ENCODE measurements at regions not wholly inside any gene's neighbourhood (a gene's known extent, or its start where the extent isn't known, plus 50 kb on each side); places are given as distances from the start of the nearest gene placed in this dataset.
"Not testable (repeated sequence)": the region's sequence is repeated elsewhere in the genome, so short reads cannot be mapped to it uniquely, and the experiment has no call there.

DNA sequence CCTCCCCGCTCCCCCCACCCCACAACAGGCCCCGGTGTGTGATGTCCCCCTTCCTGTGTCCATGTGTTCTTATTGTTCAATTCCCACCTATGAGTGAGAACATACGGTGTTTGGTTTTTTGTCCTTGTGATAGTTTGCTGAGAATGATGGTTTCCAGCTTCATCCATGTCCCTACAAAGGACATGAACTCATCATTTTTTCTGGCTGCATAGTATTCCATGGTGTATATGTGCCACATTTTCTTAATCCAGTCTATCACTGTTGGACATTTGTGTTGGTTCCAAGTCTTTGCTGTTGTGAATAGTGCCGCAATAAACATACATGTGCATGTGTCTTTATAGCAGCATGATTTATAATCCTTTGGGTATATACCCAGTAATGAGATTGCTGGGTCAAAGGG, 104.3 kb downstream of the MTPN start:
- H3K36me3 ChIP-seq (ENCODE audit: control insufficient read depth, insufficient read depth, low read length); H4K91ac ChIP-seq (ENCODE audit: insufficient read depth, low read depth, low read length); dilution Hi-C loops (cut with HindIII; ENCODE audit: low sequenced_read_pairs, unreplicated experiment); H3K4me1 ChIP-seq (ENCODE audit: control insufficient read depth, insufficient read depth, low read length); H2AK9ac ChIP-seq (replicated peaks; ENCODE audit: low read depth, low read length, poor library complexity); H3K27me3 ChIP-seq (ENCODE audit: control insufficient read depth, insufficient read depth, low read length); intact Hi-C loops (cut with micrococcal nuclease); H4K20me1 ChIP-seq (ENCODE audit: insufficient read depth, low read length); CTCF ChIA-PET; H3K56ac ChIP-seq (ENCODE audit: extremely low read depth, insufficient read depth, low read length); H2BK15ac ChIP-seq (ENCODE audit: low read depth, low read length); DNase-seq; ATAC-seq (ENCODE audit: low read depth); H3K4me2 ChIP-seq (ENCODE audit: low read depth, low read length); H3K9me1 ChIP-seq (ENCODE audit: insufficient read depth, low read length); in situ Hi-C loops (cut with MboI; ENCODE audit: low sequenced_read_pairs); H4K5ac ChIP-seq (ENCODE audit: low read depth, low read length); H3K23ac ChIP-seq (ENCODE audit: low read depth, low read length); POLR2A ChIA-PET (ENCODE audit: unreplicated experiment); H3K9ac ChIP-seq (ENCODE audit: low read depth, low read length); H2BK20ac ChIP-seq (ENCODE audit: low read depth, low read length); H3K4me3 ChIP-seq (ENCODE audit: insufficient read depth, low read depth, low read length); H2AK5ac ChIP-seq (ENCODE audit: low read depth, low read length); H2BK5ac ChIP-seq (ENCODE audit: low read depth, low read length, poor library complexity, severe bottlenecking); H3K79me1 ChIP-seq (ENCODE audit: low read depth in 1 of 2, low read length in 2 of 2); H2BK120ac ChIP-seq (ENCODE audit: low read depth, low read length); H3K4ac ChIP-seq (ENCODE audit: low read depth, low read length); H3K27ac ChIP-seq (ENCODE audit: insufficient read depth, low read length); H4K8ac ChIP-seq (ENCODE audit: low read depth in 2 of 2, low read length in 2 of 2); H2AFZ ChIP-seq (replicated peaks; ENCODE audit: low read length, poor library complexity); H3K18ac ChIP-seq (ENCODE audit: low read depth, low read length); H3K9me3 ChIP-seq (ENCODE audit: control insufficient read depth, insufficient read depth, low read length); BruUV-seq (replicated peaks); H3K14ac ChIP-seq (replicated peaks; ENCODE audit: low read depth, low read length): not testable (repeated sequence)
- no CpG with 5 or more reads among the region's 4 CpGs for WGBS, 2 experiments (ENCODE audit: extremely low coverage in 2 of 2, insufficient read length in 1 of 2)

Measured in IMR-90 (cell line).